GM12892 (cell line): ENCODE measurements at regions not wholly inside any gene's neighbourhood (a gene's known extent, or its start where the extent isn't known, plus 50 kb on each side); places are given as distances from the start of the nearest gene placed in this dataset.

Source experiments
- POLR2A ChIP-seq: IDR thresholded peaks from 2 replicates; pipeline ENCODE4 v1.6.1; 2011; ENCODE audit warnings: low read depth, low read length, control low read depth
- POLR2AphosphoS5 ChIP-seq: IDR thresholded peaks from 2 replicates; pipeline ENCODE4 v1.6.1; 2011; ENCODE audit warnings: low read depth, low read length, control low read depth
- TAF1 ChIP-seq: IDR thresholded peaks from 2 replicates; pipeline ENCODE4 v1.6.1; 2011; ENCODE audit warnings: low read depth, mild to moderate bottlenecking, control low read depth, low read length, borderline replicate concordance

DNA sequence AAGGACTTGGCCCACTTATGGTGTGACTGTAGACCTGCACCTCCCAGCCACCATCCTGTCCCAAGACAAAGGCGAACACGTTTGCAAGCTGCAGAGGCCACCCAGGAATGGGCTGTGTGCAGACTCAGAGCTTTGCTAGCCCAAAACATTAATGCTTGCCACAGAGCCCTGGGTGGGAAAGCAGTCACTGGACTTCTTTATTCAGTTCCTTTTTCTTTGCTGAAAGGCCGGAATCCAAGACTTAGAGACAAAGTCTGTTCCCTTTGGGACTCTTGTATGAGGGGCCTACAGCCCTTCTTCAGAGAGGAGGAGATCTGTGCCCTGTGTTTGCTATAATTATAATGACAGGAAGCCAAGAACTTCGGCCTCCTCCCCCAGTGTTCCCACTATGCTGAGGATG is 167.8 kb downstream of the DLEU7 start:
- TF ChIP-seq POLR2AphosphoS5 (no peak), POLR2A (no peak), TAF1 (no peak)
